PFSK-1 (cell line): ENCODE measurements at regions not wholly inside any gene's neighbourhood (a gene's known extent, or its start where the extent isn't known, plus 50 kb on each side); places are given as distances from the start of the nearest gene placed in this dataset.

Experiments used
- FOXP2 ChIP-seq: optimal IDR thresholded peaks from 2 replicates; pipeline ENCODE3; 2011; ENCODE audit warnings: borderline replicate concordance, control low read depth, inconsistent platforms; ENCODE audit not compliant: insufficient read depth; ENCODE audit errors: extremely low read length, extremely low read depth
- POLR2AphosphoS5 ChIP-seq: IDR thresholded peaks from 2 replicates; pipeline ENCODE4 v1.6.1; 2012; ENCODE audit warnings: low read depth, mild to moderate bottlenecking, control low read depth, low read length, moderate library complexity
- SIN3A ChIP-seq: IDR thresholded peaks from 2 replicates; pipeline ENCODE4 v1.6.1; 2012; ENCODE audit warnings: mild to moderate bottlenecking, low read length, moderate library complexity, borderline replicate concordance; ENCODE audit not compliant: insufficient read depth
- TAF1 ChIP-seq: IDR thresholded peaks from 2 replicates; pipeline ENCODE4 v1.6.1; 2012; ENCODE audit warnings: low read length, control low read depth, borderline replicate concordance; ENCODE audit not compliant: insufficient read depth
- TF ChIP-seq, protein P1 (sequence below), 2 experiments: IDR thresholded peaks; 2 replicates each; pipeline versions ENCODE4 v1.6.1 to v1.8.0; 2011 to 2012; ENCODE audit warnings: low read depth in 2 of 2, low read length in 2 of 2, control low read depth in 1 of 2, inconsistent platforms in 1 of 2, mild to moderate bottlenecking in 1 of 2, moderate library complexity in 1 of 2; ENCODE audit not compliant: insufficient read depth in 1 of 2

- TF ChIP-seq, protein P1, sequence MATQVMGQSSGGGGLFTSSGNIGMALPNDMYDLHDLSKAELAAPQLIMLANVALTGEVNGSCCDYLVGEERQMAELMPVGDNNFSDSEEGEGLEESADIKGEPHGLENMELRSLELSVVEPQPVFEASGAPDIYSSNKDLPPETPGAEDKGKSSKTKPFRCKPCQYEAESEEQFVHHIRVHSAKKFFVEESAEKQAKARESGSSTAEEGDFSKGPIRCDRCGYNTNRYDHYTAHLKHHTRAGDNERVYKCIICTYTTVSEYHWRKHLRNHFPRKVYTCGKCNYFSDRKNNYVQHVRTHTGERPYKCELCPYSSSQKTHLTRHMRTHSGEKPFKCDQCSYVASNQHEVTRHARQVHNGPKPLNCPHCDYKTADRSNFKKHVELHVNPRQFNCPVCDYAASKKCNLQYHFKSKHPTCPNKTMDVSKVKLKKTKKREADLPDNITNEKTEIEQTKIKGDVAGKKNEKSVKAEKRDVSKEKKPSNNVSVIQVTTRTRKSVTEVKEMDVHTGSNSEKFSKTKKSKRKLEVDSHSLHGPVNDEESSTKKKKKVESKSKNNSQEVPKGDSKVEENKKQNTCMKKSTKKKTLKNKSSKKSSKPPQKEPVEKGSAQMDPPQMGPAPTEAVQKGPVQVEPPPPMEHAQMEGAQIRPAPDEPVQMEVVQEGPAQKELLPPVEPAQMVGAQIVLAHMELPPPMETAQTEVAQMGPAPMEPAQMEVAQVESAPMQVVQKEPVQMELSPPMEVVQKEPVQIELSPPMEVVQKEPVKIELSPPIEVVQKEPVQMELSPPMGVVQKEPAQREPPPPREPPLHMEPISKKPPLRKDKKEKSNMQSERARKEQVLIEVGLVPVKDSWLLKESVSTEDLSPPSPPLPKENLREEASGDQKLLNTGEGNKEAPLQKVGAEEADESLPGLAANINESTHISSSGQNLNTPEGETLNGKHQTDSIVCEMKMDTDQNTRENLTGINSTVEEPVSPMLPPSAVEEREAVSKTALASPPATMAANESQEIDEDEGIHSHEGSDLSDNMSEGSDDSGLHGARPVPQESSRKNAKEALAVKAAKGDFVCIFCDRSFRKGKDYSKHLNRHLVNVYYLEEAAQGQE (IDR thresholded peaks at IDR 0.05; ENCODE audit: insufficient read depth in 1 of 2, low read depth in 2 of 2, low read length in 2 of 2), result no peak
- TF ChIP-seq FOXP2, result no peak
- TF ChIP-seq POLR2AphosphoS5, result no peak
- no peak for TF ChIP-seq TAF1
- TF ChIP-seq SIN3A, result no peak
Observed at GRCh38 chr5:88485531-88485930, 216.9 kb upstream of the TMEM161B start.

DNA sequence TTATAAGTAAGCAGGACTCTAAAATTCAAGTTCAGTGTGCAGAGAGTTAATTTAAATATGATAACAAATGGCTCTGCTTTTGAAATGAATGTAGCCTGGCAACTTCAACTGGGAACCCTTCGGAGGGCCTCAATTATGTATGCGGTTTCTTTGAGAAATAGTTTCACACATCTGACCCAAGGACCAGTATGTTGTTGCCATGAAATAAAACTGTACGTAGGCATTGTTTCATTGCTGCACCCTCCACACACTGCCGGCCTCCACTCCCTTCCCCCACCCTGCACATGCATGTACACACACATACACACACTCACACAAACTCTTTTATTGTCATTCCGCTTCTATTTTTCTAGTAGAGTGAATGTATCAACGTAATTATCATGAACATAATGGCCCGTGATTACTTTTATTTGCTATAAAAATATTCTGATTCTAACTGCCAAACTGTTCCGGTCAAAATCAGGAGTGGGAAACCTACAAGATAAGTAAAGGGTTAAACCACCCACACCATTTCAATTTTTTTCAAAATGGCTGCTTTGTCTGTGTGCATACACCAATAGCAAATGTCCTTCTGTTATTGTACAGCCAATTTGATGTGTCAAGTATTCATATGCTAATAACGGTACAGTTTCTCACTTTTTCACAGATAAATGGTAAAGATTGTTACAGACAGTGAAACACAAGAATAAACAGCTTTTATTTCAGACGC, 215.5 kb upstream of the TMEM161B start:
- TF ChIP-seq, protein P1 (IDR thresholded peaks at IDR 0.05; ENCODE audit: insufficient read depth in 1 of 2, low read depth in 2 of 2, low read length in 2 of 2), result no peak
- TF ChIP-seq SIN3A (no peak), FOXP2 (no peak), TAF1 (no peak), POLR2AphosphoS5 (no peak)

DNA sequence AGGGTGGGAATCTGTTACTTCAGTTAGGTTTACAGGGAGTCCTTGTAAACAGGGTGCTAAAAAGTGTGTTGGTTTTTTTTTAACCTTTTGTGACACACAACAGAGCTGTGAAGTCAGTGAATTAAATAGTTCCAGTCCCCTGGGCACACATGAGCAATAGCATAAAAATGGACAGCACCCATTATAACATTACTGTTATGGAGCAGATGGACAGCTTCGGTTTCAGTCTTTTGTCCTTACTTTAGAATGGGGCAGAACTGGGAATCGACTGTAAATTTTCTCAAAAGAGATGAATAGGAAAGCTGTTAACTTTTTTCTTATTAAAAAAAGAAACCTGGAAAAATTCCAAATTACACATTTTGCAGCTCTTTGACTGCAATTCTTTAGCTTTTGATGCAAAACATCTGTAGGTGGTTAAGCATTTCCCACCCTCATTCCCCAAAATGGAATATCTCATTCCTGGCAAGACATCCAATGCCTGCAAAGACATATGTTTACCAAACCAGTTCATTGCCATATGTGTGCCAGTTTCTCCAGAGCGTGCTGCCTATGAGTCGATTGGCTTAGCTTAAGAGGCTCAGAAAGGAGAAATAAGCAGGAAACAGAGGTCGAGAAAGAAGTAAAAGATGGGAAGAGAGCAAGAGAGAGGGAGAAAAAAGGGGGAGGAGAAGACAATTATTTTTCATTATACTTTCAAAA, 212.3 kb upstream of the TMEM161B start:
- TF ChIP-seq TAF1 (no peak), FOXP2 (no peak)

- TF ChIP-seq TAF1, result no peak
- no peak for TF ChIP-seq POLR2AphosphoS5
- TF ChIP-seq, protein P1 (IDR thresholded peaks at IDR 0.05; ENCODE audit: insufficient read depth in 1 of 2, low read depth in 2 of 2, low read length in 2 of 2), result no peak
- no peak for TF ChIP-seq SIN3A
- no peak for TF ChIP-seq FOXP2
Observed at GRCh38 chr5:88480245-88480644, 211.6 kb upstream of the TMEM161B start.

GRCh38 chr5:88474574-88474973, 205.9 kb upstream of the TMEM161B start:
- no peak for TF ChIP-seq FOXP2
- no peak for TF ChIP-seq TAF1
- no peak for TF ChIP-seq SIN3A
- TF ChIP-seq POLR2AphosphoS5, result no peak
- TF ChIP-seq, protein P1 (IDR thresholded peaks at IDR 0.05; ENCODE audit: insufficient read depth in 1 of 2, low read depth in 2 of 2, low read length in 2 of 2), result no peak
